T-helper 17 cell (primary cell): ENCODE measurements at regions not wholly inside any gene's neighbourhood (a gene's known extent, or its start where the extent isn't known, plus 50 kb on each side); places are given as distances from the start of the nearest gene placed in this dataset.

Experiments used
- ATAC-seq: fragments of 150-1000 bp; cut with Tn5 transposase; 2 replicates; pipeline ENCODE4 v1.10.0; 2021; ENCODE audit warnings: mild to moderate bottlenecking, moderate library complexity
- DNase-seq, 3 donors: peaks; one replicate each; pipeline versions ENCODE4 v3.0.0 to v3.0.0-alpha.2; 2020 to 2021
- H3K9me3 ChIP-seq: one replicate; pipeline ENCODE4 v1.7.0; 2013; ENCODE audit warnings: low read length, mild to moderate bottlenecking; ENCODE audit not compliant: control insufficient read depth, poor library complexity, severe bottlenecking
- H3K27ac Mint-ChIP-seq: one replicate; pipeline ENCODE4 v1.8.0; 2022; ENCODE audit warnings: mild to moderate bottlenecking, moderate library complexity, mixed read lengths
- H3K27me3 Mint-ChIP-seq: one replicate; pipeline ENCODE4 v1.8.0; 2022; ENCODE audit warnings: mixed read lengths
- H3K36me3 Mint-ChIP-seq: one replicate; pipeline ENCODE4 v1.8.0; 2022; ENCODE audit warnings: low read depth, mixed read lengths
- H3K4me1 Mint-ChIP-seq: one replicate; pipeline ENCODE4 v1.8.0; 2022; ENCODE audit warnings: mild to moderate bottlenecking, mixed read lengths
- H3K4me3 Mint-ChIP-seq: one replicate; pipeline ENCODE4 v1.8.0; 2022; ENCODE audit warnings: mild to moderate bottlenecking, moderate library complexity, mixed read lengths

DNA sequence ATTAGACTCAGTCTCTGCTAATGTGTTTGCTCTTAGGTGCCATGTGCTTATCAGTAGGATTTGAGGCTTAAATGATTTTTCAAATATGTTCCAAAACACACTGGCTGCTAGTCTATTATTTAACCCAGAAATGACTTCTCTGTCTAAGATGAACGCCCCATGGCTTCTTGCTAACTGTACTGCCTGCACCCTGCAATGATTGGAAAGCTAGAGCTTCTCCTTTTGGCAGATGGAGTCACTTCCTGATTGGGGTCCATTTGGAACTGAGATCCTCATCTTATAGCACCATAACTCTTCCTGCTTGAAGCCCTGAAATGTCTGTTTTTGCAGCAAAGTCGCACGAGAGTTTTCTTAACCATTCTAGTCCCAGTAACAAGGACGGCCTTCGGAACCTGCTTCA lies 186.5 kb upstream of the ADO start:
- Mint-ChIP-seq H3K27ac (no peak overlapping the region), H3K4me1 (peaks cover 14% of the 10 kb centered on the region), H3K4me3 (no peak overlapping the region), H3K36me3 (no peaks in the 10 kb centered on the region), H3K27me3 (peaks cover 19% of the 10 kb centered on the region)
- no peaks in the 10 kb centered on the region for H3K9me3 ChIP-seq
- DNase-seq (no peak), ATAC-seq (no peak)

- Mint-ChIP-seq H3K27me3 (peaks cover 18% of the 10 kb centered on the region), H3K27ac (no peak overlapping the region), H3K36me3 (no peaks in the 10 kb centered on the region), H3K4me1 (peaks cover 14% of the 10 kb centered on the region), H3K4me3 (no peak overlapping the region)
- no peaks in the 10 kb centered on the region for H3K9me3 ChIP-seq
- DNase-seq (no peak), ATAC-seq (no peak)
These were observed 185.7 kb upstream of the ADO start for GRCh38 chr10:62618576-62619412.

DNA sequence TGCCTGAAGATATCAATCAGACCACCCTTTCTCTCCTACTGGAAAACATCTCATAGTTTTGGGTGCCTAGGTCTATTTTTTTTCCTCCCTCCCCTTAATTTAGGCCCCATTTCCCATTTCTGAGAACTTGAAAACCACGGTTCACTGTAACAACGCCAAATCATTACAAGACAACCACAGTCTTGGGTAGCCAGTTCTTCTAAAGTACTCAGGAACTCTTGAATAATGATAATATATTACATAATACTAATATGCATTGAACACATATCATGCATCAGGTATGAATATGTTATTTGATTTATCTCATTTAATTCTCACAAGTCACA lies 185.1 kb upstream of the ADO start:
- Mint-ChIP-seq H3K27me3 (peaks cover 12% of the 10 kb centered on the region), H3K36me3 (no peaks in the 10 kb centered on the region), H3K4me3 (no peak overlapping the region), H3K4me1 (peaks cover 11% of the 10 kb centered on the region), H3K27ac (no peak overlapping the region)
- H3K9me3 ChIP-seq, result no peaks in the 10 kb centered on the region
- DNase-seq, result no peak
- no peak for ATAC-seq

GRCh38 chr10:62620491-62620890 lies 184.0 kb upstream of the ADO start:
- Mint-ChIP-seq H3K4me3 (no peak overlapping the region), H3K36me3 (no peaks in the 10 kb centered on the region), H3K27ac (no peak overlapping the region), H3K4me1 (peaks cover 9% of the 10 kb centered on the region), H3K27me3 (peaks cover 10% of the 10 kb centered on the region)
- H3K9me3 ChIP-seq, result no peaks in the 10 kb centered on the region
- peak; percentile 36 for ATAC-seq
- DNase-seq, result no peak

- Mint-ChIP-seq H3K4me3 (no peak overlapping the region), H3K36me3 (no peaks in the 10 kb centered on the region), H3K27me3 (peaks cover 10% of the 10 kb centered on the region), H3K27ac (no peak overlapping the region), H3K4me1 (no peaks in the 10 kb centered on the region)
- H3K9me3 ChIP-seq, result no peaks in the 10 kb centered on the region
- ATAC-seq (no peak), DNase-seq (no peak)
These were observed 181.3 kb upstream of the ADO start for GRCh38 chr10:62623223-62623622.

DNA sequence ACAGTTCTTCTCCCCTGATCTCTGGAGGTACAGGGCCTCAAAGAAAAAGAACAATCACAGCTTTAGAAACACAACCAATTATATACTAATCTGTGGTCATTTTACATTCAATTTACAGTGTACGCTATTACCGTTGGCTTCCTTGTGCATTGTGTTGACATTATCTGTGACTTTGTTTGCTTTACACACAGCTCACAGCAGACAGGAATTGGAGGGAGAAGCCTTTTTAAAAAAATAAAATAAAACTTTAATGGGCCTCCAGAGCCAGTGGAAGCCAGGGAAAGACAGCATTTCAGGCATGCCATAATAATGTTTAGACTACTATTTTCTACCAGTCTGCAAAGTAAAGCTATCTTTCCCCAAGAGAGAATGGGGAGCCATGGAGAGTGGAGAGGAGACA lies 179.0 kb upstream of the ADO start:
- DNase-seq, result no peak
- Mint-ChIP-seq H3K4me1 (no peaks in the 10 kb centered on the region), H3K27ac (no peak overlapping the region), H3K27me3 (peaks cover 9% of the 10 kb centered on the region), H3K36me3 (no peaks in the 10 kb centered on the region), H3K4me3 (no peak overlapping the region)
- ATAC-seq, result no peak
- H3K9me3 ChIP-seq, result no peaks in the 10 kb centered on the region

GRCh38 chr10:62626079-62626478 lies 178.4 kb upstream of the ADO start:
- Mint-ChIP-seq H3K27me3 (peaks cover 5% of the 10 kb centered on the region), H3K4me1 (no peaks in the 10 kb centered on the region), H3K4me3 (no peak overlapping the region), H3K27ac (no peak overlapping the region), H3K36me3 (no peaks in the 10 kb centered on the region)
- DNase-seq (no peak), ATAC-seq (no peak)
- no peaks in the 10 kb centered on the region for H3K9me3 ChIP-seq

DNA sequence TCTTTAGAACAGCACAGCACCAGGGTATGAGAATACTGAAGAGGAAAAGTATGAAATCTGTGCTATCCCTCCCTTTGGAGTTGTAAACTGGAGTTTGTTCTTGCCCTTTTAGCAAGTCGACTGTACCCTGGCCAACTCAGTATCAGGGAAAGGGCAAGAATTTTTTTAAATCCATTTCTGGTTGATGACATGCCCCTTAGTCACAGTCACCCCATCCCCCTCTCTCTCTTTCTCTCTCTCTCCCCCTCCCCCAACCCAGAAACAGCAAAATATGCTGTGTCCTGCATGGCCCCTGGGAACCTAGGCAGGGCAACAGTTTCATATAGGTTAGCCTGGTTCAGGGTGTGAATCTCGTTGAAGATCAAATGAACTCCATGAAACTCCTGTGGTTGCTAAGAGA lies 177.7 kb upstream of the ADO start:
- Mint-ChIP-seq H3K4me3 (no peak overlapping the region), H3K27ac (no peak overlapping the region), H3K4me1 (no peaks in the 10 kb centered on the region), H3K36me3 (no peaks in the 10 kb centered on the region), H3K27me3 (peaks cover 5% of the 10 kb centered on the region)
- no peak for DNase-seq
- no peak for ATAC-seq
- no peaks in the 10 kb centered on the region for H3K9me3 ChIP-seq

DNA sequence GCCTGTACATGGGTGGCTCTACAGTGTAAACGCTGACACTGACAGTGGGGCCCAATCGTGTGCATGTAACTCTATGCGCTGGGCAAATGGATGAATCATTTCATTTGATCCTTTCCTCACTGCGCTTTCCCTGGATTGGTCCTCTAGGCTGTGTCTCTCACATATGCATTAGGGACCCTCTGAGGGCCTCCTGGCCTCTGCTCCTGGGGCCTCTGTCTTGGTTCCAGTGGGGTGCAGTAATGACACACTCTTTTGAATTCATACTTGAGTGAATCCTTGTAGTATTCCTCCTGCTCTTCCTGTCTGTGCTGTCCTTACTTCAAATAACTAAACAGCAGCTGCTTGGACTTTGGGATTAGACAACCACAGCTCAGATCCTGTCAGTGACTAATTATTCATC lies 176.5 kb upstream of the ADO start:
- no peak for DNase-seq
- no peak for ATAC-seq
- peaks cover 7% of the 10 kb centered on the region for H3K4me1 Mint-ChIP-seq
- H3K27me3 Mint-ChIP-seq, result peaks cover 4% of the 10 kb centered on the region
- H3K27ac Mint-ChIP-seq, result no peak overlapping the region
- no peak overlapping the region for H3K4me3 Mint-ChIP-seq
- H3K9me3 ChIP-seq, result no peaks in the 10 kb centered on the region
- H3K36me3 Mint-ChIP-seq, result no peaks in the 10 kb centered on the region

DNA sequence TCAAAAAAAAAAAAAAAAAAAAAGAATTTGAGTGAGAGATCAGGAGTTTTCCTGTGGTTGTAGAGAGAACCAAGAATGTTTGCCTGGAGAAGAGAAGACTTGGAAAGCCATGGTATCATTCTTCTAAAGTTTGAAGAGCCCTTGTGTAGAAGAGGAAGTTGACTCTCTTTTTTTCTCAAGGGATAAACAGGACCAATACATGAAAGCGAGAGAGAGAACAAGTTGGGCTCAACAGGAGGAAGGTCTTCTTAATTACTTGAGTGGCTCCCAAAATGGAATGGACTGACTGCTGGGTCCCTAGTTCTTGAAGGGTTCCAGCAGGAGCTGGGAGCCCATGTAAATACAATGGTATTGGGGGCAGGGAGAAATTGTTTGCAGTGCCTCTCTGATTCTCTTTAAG lies 173.3 kb upstream of the ADO start:
- no peaks in the 10 kb centered on the region for H3K36me3 Mint-ChIP-seq
- peak overlapping the region; percentile 43 for H3K27ac Mint-ChIP-seq
- peaks cover 7% of the 10 kb centered on the region for H3K4me1 Mint-ChIP-seq
- H3K4me3 Mint-ChIP-seq, result no peak overlapping the region
- no peak for DNase-seq
- ATAC-seq, result no peak
- H3K27me3 Mint-ChIP-seq, result no peaks in the 10 kb centered on the region
- H3K9me3 ChIP-seq, result no peaks in the 10 kb centered on the region

- H3K27me3 Mint-ChIP-seq, result no peaks in the 10 kb centered on the region
- DNase-seq, result no peak
- peak overlapping the region; percentile 43 for H3K4me3 Mint-ChIP-seq
- peak; percentile 86 for ATAC-seq
- peaks cover 7% of the 10 kb centered on the region for H3K4me1 Mint-ChIP-seq
- no peaks in the 10 kb centered on the region for H3K36me3 Mint-ChIP-seq
- H3K27ac Mint-ChIP-seq, result peak overlapping the region; percentile 43
- H3K9me3 ChIP-seq, result no peaks in the 10 kb centered on the region
These were observed 172.3 kb upstream of the ADO start for GRCh38 chr10:62632071-62632809.

DNA sequence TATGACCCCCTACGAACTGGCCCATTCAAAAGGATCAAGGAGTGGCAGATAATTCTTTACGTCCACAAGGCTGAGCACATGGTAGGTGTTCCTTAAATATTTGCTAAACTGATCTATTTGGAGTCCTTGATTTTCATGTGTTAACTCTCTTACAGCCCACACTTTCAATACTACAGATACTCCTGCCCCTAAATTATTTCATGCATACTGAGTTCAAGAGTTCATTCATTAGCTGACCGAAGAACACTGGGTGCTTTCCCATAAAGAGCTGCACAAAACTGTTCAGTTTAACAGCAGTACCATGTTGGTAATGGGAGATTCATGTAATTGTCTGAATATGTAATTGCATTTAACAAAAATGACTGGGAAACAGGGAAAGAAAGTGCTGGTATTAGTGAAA lies 170.5 kb upstream of the ADO start:
- no peaks in the 10 kb centered on the region for H3K27me3 Mint-ChIP-seq
- no peaks in the 10 kb centered on the region for H3K9me3 ChIP-seq
- no peak overlapping the region for H3K4me3 Mint-ChIP-seq
- peaks cover 7% of the 10 kb centered on the region for H3K4me1 Mint-ChIP-seq
- no peaks in the 10 kb centered on the region for H3K36me3 Mint-ChIP-seq
- ATAC-seq (no peak), DNase-seq (no peak)
- H3K27ac Mint-ChIP-seq, result peak overlapping the region; percentile 66

DNA sequence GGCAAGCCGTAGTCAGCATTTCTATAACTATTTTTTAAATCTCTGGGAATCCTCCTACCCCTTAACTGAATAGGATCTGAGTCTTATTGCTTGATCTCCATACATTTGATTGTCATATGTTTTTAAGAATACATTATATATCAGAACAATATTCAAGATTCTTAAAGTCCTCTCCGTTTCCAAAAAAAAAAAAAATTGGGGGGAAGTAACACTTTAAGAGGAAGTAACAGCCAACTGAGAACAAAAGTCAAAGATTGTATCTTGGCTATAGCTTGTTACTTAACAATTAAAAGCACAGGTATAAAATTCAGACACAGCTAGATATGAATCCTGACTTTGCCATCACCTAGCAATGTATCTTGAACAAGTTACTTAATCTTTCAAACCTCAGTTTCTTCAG lies 169.9 kb upstream of the ADO start:
- H3K27ac Mint-ChIP-seq, result peak overlapping the region; percentile 66
- DNase-seq, result no peak
- H3K4me3 Mint-ChIP-seq, result no peak overlapping the region
- H3K36me3 Mint-ChIP-seq, result no peaks in the 10 kb centered on the region
- H3K9me3 ChIP-seq, result no peaks in the 10 kb centered on the region
- no peak for ATAC-seq
- no peaks in the 10 kb centered on the region for H3K27me3 Mint-ChIP-seq
- peaks cover 8% of the 10 kb centered on the region for H3K4me1 Mint-ChIP-seq

DNA sequence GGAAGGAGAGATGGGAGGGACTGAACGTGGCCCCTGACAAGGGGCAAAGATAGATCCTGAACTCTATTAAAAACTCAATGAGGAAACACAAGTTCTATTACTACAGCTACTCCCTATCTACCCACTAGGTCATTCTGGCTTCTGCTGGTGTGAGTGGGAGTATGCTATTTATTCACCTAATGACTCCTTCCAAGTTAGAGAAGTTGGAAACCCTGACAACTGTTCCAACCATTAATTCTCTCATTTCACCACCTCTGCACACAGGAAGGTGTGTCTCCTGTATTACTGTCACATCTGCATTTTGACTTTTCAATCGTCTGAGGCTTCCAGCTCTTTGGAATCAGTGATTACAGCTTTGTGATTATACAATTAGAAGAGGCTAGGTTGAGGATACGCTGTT lies 169.4 kb upstream of the ADO start:
- no peak overlapping the region for H3K4me3 Mint-ChIP-seq
- no peaks in the 10 kb centered on the region for H3K9me3 ChIP-seq
- H3K4me1 Mint-ChIP-seq, result peaks cover 9% of the 10 kb centered on the region
- no peak for ATAC-seq
- no peaks in the 10 kb centered on the region for H3K36me3 Mint-ChIP-seq
- no peaks in the 10 kb centered on the region for H3K27me3 Mint-ChIP-seq
- H3K27ac Mint-ChIP-seq, result no peak overlapping the region
- DNase-seq, result no peak
